ENCODE measurements at regions not wholly inside any gene's neighbourhood (a gene's known extent, or its start where the extent isn't known, plus 50 kb on each side); places are given as distances from the start of the nearest gene placed in this dataset.

GRCh38 chr1:37305108-37305507, 169.3 kb upstream of the ZC3H12A start:
- in situ Hi-C loops (cut with MboI; ENCODE audit: low sequenced_read_pairs, unreplicated experiment) = no loop called here
- TF ChIP-seq, protein P1, sequence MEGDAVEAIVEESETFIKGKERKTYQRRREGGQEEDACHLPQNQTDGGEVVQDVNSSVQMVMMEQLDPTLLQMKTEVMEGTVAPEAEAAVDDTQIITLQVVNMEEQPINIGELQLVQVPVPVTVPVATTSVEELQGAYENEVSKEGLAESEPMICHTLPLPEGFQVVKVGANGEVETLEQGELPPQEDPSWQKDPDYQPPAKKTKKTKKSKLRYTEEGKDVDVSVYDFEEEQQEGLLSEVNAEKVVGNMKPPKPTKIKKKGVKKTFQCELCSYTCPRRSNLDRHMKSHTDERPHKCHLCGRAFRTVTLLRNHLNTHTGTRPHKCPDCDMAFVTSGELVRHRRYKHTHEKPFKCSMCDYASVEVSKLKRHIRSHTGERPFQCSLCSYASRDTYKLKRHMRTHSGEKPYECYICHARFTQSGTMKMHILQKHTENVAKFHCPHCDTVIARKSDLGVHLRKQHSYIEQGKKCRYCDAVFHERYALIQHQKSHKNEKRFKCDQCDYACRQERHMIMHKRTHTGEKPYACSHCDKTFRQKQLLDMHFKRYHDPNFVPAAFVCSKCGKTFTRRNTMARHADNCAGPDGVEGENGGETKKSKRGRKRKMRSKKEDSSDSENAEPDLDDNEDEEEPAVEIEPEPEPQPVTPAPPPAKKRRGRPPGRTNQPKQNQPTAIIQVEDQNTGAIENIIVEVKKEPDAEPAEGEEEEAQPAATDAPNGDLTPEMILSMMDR (IDR thresholded peaks at IDR 0.05; ENCODE audit: borderline replicate concordance, control extremely low read depth, extremely low read depth, insufficient read depth, missing control alignments) = no peak
- no peak for DNase-seq (ENCODE audit: low spot score)

DNA sequence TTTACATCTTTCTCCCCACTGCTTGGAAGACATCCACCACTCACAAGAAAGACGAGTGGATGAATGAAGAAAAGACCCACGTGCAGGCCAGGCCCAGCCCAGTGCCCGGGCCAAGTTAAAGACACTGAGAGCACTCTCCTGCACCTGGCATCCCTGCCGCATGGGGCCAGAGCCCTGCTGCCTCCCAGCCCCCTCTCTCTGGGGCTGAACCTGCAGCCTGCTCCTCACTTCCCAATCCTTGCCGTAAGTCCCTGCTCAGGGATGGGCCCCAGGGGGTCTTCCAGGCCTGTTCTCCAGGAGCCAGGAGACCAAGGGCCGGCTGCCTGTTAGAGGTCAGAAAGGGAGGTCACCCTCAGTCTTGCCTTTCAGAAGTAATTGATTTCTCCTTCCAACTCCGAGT, 168.5 kb upstream of the ZC3H12A start:
- TF ChIP-seq, protein P1 (IDR thresholded peaks at IDR 0.05; ENCODE audit: borderline replicate concordance, control extremely low read depth, extremely low read depth, insufficient read depth, missing control alignments) = no peak
- in situ Hi-C loops (cut with MboI; ENCODE audit: low sequenced_read_pairs, unreplicated experiment) = no loop called here
- no peak for DNase-seq (ENCODE audit: low spot score)

GRCh38 chr1:37306461-37306860, 167.9 kb upstream of the ZC3H12A start:
- no peak for DNase-seq (ENCODE audit: low spot score)
- in situ Hi-C loops (cut with MboI; ENCODE audit: low sequenced_read_pairs, unreplicated experiment) = no loop called here
- TF ChIP-seq, protein P1 (IDR thresholded peaks at IDR 0.05; ENCODE audit: borderline replicate concordance, control extremely low read depth, extremely low read depth, insufficient read depth, missing control alignments) = no peak

GRCh38 chr1:37306871-37307270, 167.5 kb upstream of the ZC3H12A start:
- TF ChIP-seq, protein P1 (IDR thresholded peaks at IDR 0.05; ENCODE audit: borderline replicate concordance, control extremely low read depth, extremely low read depth, insufficient read depth, missing control alignments) = no peak
- no peak for DNase-seq (ENCODE audit: low spot score)
- in situ Hi-C loops (cut with MboI; ENCODE audit: low sequenced_read_pairs, unreplicated experiment) = no loop called here

- DNase-seq (ENCODE audit: low spot score) = no peak
- TF ChIP-seq, protein P1 (IDR thresholded peaks at IDR 0.05; ENCODE audit: borderline replicate concordance, control extremely low read depth, extremely low read depth, insufficient read depth, missing control alignments) = no peak
- in situ Hi-C loops (cut with MboI; ENCODE audit: low sequenced_read_pairs, unreplicated experiment) = no loop called here
Observed at GRCh38 chr1:37308031-37308960, 166.1 kb upstream of the ZC3H12A start.

GRCh38 chr1:37309574-37309973, 164.8 kb upstream of the ZC3H12A start:
- TF ChIP-seq, protein P1 (IDR thresholded peaks at IDR 0.05; ENCODE audit: borderline replicate concordance, control extremely low read depth, extremely low read depth, insufficient read depth, missing control alignments) = no peak
- no peak for DNase-seq (ENCODE audit: low spot score)
- in situ Hi-C loops (cut with MboI; ENCODE audit: low sequenced_read_pairs, unreplicated experiment) = no loop called here

Measured in GM13976 (cell line).